Uterus (tissue), 2 donors: ENCODE measurements at regions not wholly inside any gene's neighbourhood (a gene's known extent, or its start where the extent isn't known, plus 50 kb on each side); places are given as distances from the start of the nearest gene placed in this dataset.

ENCODE experiments used
- POLR2A ChIP-seq, 2 donors: fragments of 450-650 bp; IDR thresholded peaks; one replicate each; pipeline ENCODE4 v1.6.1; 2016; ENCODE audit warnings: antibody characterized with exemption in 2 of 2, mild to moderate bottlenecking in 1 of 2, moderate library complexity in 1 of 2
- TF ChIP-seq, protein P1 (sequence below), 4 experiments: fragments of 200-600 bp in 2 of 4; fragments of 450-650 bp in 2 of 4; sonication (generic) in 2 of 4; IDR thresholded peaks; one replicate each; pipeline ENCODE4 v1.5.1; 2016 to 2019; ENCODE audit warnings: antibody characterized with exemption in 4 of 4, mild to moderate bottlenecking in 2 of 4, moderate library complexity in 1 of 4

DNA sequence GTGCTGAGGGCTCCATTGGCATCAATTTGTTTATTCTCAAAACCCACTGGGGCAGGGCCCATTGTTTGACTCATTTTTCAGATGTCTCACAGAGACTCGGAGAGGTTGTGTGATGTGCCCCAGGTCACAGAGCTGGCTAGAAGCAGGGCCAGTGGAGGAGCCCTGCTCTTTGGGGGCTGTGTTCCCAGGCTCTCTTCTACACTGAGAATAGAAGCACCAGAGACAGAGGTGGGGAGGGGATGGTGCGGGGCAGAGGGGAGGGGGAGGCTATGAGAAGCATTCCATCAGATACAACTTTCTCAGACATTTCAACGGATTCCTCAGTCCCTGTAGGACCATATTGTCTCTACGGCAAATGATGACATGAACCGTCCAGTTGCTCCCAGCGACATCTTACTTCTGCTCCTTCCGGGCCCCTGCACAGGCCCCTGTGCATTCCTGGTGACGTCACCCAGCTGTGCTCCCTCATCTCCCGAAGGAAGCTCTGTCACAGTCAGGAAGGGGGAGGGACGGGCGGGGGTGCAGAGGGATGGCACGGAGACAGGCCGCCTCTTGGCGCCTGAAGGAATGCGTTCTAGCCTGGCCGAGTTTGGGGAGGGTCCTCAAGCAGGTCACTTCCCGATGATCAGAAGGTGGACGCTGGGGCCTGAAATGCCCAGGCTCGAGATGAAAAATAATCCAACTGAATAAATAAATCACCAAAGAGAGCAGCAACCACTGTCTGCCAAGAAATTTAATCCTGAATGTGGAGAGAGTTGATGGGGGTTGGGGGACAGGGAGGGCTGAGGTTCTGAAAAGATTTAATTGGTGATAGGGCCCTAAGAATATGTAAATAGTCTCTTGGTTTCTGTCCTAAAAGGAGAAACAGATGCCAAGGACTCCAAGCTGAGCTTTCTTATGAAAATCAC is 114.1 kb downstream of the NOG start:
- TF ChIP-seq, protein P1, sequence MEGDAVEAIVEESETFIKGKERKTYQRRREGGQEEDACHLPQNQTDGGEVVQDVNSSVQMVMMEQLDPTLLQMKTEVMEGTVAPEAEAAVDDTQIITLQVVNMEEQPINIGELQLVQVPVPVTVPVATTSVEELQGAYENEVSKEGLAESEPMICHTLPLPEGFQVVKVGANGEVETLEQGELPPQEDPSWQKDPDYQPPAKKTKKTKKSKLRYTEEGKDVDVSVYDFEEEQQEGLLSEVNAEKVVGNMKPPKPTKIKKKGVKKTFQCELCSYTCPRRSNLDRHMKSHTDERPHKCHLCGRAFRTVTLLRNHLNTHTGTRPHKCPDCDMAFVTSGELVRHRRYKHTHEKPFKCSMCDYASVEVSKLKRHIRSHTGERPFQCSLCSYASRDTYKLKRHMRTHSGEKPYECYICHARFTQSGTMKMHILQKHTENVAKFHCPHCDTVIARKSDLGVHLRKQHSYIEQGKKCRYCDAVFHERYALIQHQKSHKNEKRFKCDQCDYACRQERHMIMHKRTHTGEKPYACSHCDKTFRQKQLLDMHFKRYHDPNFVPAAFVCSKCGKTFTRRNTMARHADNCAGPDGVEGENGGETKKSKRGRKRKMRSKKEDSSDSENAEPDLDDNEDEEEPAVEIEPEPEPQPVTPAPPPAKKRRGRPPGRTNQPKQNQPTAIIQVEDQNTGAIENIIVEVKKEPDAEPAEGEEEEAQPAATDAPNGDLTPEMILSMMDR (IDR thresholded peaks at IDR 0.05), result no peak
- no peak for TF ChIP-seq POLR2A (IDR thresholded peaks at IDR 0.05)
